Vagina (tissue), 2 donors: ENCODE measurements at regions not wholly inside any gene's neighbourhood (a gene's known extent, or its start where the extent isn't known, plus 50 kb on each side); places are given as distances from the start of the nearest gene placed in this dataset.

Experiments
- CTCF ChIP-seq, 3 experiments: fragments of 450-650 bp in 2 of 3; fragments of 200-600 bp in 1 of 3; sonication (generic) in 1 of 3; IDR thresholded peaks; one replicate each; pipeline ENCODE4 v1.5.1; 2017 to 2019; ENCODE audit warnings: antibody characterized with exemption in 3 of 3, mild to moderate bottlenecking in 2 of 3, moderate library complexity in 2 of 3
- POLR2AphosphoS5 ChIP-seq, 2 donors: sonication (generic); formaldehyde crosslinking; IDR thresholded peaks; one replicate each; pipeline ENCODE4 v1.9.0; 2017; ENCODE audit warnings: antibody characterized with exemption in 2 of 2, mild to moderate bottlenecking in 2 of 2, low read depth in 1 of 2; ENCODE audit not compliant: insufficient read depth in 1 of 2

- TF ChIP-seq POLR2AphosphoS5 (IDR thresholded peaks at IDR 0.05; ENCODE audit: insufficient read depth in 1 of 2, low read depth in 1 of 2): no peak
- TF ChIP-seq CTCF (IDR thresholded peaks at IDR 0.05): no peak
Measured at GRCh38 chr10:36301139-36301538, 659.0 kb upstream of the FZD8 start.
